Endometrial microvascular endothelial cells (primary cell): ENCODE measurements at regions not wholly inside any gene's neighbourhood (a gene's known extent, or its start where the extent isn't known, plus 50 kb on each side); places are given as distances from the start of the nearest gene placed in this dataset.

Source experiments
- in situ Hi-C: cut with HindIII; loops from 2 replicates; pipeline ENCODE4 v1.10.0; 2017; ENCODE audit warnings: low sequenced_read_pairs, low pct_unique_long_range_greater_than_20kb; ENCODE audit errors: inconsistent ontology term

DNA sequence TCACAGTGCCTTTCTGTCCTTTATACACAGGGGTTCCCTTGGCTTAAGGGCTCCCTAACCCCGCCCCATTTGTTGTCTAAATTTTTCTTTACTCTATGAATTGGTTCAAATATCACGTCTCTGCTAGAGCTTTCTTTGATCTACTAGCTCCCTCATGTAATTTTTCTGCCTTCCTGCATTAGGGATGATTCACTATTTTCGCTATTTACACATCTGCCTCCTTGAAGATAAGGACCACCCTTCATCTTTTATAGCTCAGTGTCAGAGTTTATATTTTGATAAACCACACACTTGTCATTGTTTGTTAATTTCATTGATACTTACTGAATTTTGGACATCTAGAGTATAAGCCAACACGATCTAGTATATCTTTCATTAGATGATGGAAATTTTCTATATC lies 169.2 kb downstream of the LPIN1 start:
- in situ Hi-C loops: no loop called here

DNA sequence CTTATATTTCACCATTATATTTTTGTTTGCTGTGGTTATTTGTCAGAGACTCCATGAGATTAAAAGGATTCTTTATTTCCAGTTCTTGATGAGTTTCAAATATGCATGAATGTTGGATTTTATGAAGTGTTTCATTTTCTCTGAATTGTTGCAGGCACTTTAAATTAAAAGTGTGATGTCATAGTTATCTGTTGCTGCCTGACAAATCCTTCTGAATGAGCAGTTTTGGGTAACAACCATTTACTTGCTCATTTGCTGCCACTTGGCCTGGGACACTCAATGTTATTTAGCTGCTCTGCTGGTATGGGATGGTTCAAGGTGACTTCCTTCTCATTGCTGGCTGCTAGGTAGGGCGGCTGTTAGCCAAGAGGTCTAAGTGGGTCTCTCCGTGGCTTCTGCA lies 173.5 kb downstream of the LPIN1 start:
- in situ Hi-C loops: no loop called here

DNA sequence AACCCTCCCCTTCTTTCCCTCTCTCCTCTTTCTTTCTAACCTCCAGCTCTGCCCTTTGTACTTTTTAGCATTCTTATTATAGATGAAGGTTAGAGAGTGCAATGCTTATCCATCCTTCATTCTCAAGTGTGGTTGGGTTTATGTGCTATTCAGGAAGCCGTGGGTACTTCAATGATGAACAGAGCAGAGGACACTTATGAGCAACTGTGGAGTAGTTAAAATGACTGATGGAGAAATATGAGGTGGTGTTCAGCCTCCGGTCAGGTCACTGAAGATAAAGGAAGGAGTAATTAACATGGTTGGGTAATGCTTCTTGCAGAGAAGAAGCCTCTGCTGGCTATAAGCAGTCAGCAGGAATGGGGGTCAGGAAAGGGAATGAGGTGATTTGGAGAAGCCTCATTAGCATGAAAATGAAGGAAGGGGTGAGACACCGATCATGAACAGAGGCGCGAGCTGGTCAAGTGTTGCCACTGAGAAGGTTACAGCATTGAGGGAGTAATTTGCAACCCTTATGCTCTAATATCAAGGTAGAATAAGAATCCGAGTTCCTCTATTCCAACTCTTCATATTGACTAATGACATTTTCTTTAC lies 174.7 kb downstream of the LPIN1 start:
- in situ Hi-C loops: no loop called here

- in situ Hi-C loops: no loop called here
Measured at GRCh38 chr2:11922294-11922693, 175.9 kb downstream of the LPIN1 start.

DNA sequence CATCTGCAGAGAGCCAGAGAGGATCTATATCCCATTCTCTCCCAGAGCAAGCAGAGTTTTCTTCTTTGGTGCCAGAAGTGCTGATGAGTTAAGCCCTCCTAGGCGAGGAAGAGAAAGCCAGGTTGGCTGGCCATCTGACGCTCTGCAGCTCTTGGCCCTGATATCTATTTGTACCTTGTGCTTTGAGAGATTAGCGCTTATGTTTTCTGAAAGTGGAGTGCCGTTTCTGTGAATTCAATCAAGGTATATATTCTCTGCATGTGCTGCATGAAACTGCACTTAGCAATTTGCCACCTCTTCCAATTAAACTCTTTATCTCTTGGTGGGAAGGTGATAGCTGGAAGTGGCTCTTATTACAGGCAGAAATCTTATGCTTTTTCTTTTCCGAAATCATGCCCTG lies 177.5 kb downstream of the LPIN1 start:
- in situ Hi-C loops: no loop called here

GRCh38 chr2:11925295-11926066 lies 179.0 kb downstream of the LPIN1 start:
- in situ Hi-C loops: no loop called here

DNA sequence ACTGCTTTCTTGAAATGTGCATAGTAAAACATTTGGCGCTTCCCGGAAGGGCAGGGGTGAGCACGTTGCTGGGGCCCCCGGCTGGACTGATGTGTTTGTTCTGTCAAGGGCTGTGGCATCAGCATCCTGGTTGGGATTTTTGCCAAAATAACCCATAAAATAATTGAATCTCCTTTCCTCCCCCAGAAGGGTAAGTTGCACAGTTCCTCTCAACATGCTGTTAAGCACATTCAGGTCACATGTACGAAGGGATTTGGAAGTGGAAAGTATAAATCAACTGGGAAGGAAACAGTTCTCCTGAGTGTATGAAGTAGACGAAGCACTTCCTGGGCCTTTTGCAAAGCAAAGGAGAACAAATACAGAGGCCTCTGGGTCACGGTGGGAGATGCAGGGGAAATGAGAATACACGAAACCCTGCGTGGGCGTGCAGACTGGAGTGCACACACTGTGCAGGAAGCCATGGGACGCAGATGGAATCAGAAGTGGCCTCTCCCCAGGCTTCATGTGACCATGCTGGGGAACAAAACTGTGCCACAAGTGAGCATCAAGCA lies 183.9 kb downstream of the LPIN1 start:
- in situ Hi-C loops: no loop called here

DNA sequence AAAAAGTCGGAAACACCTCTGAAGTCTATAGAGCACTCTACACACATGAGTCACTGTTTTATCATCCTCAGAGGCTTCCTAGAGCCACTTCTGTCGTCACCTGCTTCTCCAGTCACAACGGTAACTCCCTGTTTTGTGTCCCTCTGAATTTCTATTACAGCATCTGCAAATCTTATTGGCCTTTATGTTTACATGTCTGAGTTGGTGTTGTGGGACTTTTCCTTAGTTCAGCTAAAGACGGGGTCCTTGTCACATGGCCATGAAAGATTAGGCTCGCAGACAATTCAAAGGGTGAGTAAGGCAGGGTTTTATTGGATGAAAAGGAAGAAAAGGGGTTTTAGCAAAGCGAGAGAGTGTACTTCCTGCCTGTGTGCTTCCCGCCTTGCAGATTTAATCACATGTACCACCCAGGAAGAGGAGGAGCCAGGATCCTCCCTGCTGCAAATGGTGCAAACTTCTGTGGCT lies 185.6 kb downstream of the LPIN1 start:
- in situ Hi-C loops: no loop called here

GRCh38 chr2:11932962-11933361 lies 186.5 kb downstream of the LPIN1 start:
- in situ Hi-C loops: no loop called here

GRCh38 chr2:11933854-11934253 lies 187.4 kb downstream of the LPIN1 start:
- in situ Hi-C loops: no loop called here

- in situ Hi-C loops: no loop called here
Measured at GRCh38 chr2:11936761-11937160, 190.3 kb downstream of the LPIN1 start.

GRCh38 chr2:11938196-11938595 lies 191.8 kb downstream of the LPIN1 start:
- in situ Hi-C loops: no loop called here

DNA sequence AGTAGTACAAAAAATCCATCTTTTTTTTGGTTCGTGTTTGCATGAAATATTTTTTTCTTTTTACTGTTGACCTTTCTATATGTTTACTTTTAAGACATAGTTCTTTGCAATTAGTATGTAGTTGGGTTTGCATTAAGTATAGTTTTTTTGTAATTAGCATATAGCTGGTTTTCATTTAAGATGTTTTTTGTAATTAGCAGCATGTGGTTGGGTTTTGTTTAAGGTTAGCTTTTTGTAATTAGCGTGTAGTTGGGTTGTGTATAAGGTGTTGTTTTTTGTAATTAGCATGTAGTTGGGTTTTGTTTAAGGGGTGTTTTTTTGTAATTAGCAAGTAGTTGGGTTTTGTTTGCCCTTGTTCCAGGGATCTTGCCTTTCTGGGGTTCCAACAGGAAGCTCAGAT lies 193.1 kb downstream of the LPIN1 start:
- in situ Hi-C loops: no loop called here

- in situ Hi-C loops: no loop called here
Measured at GRCh38 chr2:11940121-11940743, 193.8 kb downstream of the LPIN1 start.

DNA sequence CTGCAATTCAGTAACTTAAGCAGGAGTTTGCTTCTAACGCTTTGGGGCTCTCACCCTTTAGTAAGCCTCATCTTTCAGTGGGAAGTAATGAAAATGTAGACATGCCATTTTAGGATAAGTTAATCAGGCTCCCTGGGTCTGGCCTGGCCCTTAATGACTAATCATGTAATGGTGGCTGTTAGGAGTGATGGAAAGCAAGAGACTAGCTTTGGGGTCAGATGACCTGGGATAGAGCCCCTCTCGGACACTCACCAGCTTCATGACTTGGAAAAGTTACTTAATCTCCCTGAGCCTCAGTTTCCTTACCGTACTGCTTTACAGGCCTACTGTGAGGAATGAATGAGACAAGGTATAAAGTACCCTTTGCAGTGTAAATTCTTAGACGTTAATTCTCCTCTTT lies 194.4 kb downstream of the LPIN1 start:
- in situ Hi-C loops: no loop called here

- in situ Hi-C loops: no loop called here
Measured at GRCh38 chr2:11941201-11942177, 195.1 kb downstream of the LPIN1 start.

- in situ Hi-C loops: no loop called here
Measured at GRCh38 chr2:11942178-11942569, 195.7 kb downstream of the LPIN1 start.

DNA sequence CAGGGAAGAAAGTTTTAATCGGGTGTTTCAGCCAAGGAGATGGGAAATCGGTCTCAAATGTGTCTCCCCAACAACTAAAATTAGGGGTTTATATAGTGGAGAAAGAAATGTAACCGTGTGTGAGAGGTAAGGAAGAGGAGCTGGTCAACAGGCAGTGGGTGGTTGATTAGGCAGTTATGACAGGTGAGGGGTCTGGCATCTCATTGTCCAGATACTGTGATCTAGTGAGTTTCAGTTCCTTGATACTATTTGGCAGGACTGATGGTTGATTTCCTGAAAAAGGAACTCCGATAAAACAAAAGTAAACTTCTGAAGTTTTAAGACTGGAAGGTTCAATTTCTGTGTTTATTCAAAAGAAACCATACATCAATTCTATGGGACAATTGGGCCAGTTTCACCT lies 197.9 kb downstream of the LPIN1 start:
- in situ Hi-C loops: no loop called here
